ENCODE measurements at regions not wholly inside any gene's neighbourhood (a gene's known extent, or its start where the extent isn't known, plus 50 kb on each side); places are given as distances from the start of the nearest gene placed in this dataset.

DNA sequence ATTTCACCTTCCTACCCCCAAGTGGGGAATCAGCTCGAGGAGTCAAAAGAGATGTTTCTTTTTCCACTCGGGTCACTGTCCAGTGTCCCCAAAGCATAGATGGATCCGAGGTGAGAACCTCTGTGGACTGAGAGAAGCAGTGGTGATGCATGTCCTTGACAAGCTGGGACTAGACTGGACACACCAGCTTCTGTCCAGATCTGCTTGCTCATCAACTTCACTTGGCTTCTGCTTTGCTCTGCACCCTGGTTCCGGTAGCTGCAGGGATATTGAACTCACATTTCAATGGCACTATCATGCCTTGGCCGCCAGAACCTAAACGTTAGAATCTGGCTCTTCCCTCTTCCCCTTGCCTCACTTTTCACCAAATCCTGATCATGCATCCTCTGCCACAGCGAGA, 50.3 kb upstream of the CXCL12 start:
- TF ChIP-seq CREB1 (IDR thresholded peaks at IDR 0.05; ENCODE audit: low read depth): no peak
- no peak for TF ChIP-seq RAD21 (IDR thresholded peaks at IDR 0.05; ENCODE audit: low read depth)
- no peak for TF ChIP-seq YY1 (IDR thresholded peaks at IDR 0.05; ENCODE audit: low read depth)
- TF ChIP-seq CEBPB (IDR thresholded peaks at IDR 0.05): no peak

DNA sequence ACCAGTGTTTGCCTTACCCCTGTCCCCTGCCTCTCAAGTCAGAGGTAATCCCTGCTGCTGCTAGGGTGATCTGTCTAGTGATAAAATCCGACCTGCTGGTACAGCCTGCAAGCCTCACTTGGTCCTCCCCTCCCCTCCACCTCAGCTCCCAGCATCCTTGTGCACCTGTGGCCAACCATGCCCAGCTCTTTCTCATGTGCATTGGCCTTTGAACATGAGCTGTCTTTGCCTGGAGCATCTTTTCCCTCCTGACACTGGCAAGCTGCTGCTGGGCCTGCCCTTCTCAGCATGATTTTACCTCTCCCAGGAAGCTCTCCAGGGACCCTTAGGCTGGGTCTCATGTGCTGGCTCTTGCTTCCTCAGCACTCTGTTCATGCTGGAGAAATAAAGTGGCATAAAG, 51.3 kb upstream of the CXCL12 start:
- no peak for TF ChIP-seq TCF12 (IDR thresholded peaks at IDR 0.05; ENCODE audit: low read depth)
- TF ChIP-seq, protein P1, sequence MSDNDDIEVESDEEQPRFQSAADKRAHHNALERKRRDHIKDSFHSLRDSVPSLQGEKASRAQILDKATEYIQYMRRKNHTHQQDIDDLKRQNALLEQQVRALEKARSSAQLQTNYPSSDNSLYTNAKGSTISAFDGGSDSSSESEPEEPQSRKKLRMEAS (IDR thresholded peaks at IDR 0.05): no peak
- TF ChIP-seq ZBTB7A (IDR thresholded peaks at IDR 0.05; ENCODE audit: low read depth): no peak
- no peak for TF ChIP-seq FOXM1 (IDR thresholded peaks at IDR 0.05; ENCODE audit: borderline replicate concordance, low read depth)
- no peak for TF ChIP-seq YY1 (IDR thresholded peaks at IDR 0.05; ENCODE audit: low read depth)
- TF ChIP-seq EP300 (IDR thresholded peaks at IDR 0.05; ENCODE audit: borderline replicate concordance): no peak
- no peak for TF ChIP-seq CEBPB (IDR thresholded peaks at IDR 0.05)

DNA sequence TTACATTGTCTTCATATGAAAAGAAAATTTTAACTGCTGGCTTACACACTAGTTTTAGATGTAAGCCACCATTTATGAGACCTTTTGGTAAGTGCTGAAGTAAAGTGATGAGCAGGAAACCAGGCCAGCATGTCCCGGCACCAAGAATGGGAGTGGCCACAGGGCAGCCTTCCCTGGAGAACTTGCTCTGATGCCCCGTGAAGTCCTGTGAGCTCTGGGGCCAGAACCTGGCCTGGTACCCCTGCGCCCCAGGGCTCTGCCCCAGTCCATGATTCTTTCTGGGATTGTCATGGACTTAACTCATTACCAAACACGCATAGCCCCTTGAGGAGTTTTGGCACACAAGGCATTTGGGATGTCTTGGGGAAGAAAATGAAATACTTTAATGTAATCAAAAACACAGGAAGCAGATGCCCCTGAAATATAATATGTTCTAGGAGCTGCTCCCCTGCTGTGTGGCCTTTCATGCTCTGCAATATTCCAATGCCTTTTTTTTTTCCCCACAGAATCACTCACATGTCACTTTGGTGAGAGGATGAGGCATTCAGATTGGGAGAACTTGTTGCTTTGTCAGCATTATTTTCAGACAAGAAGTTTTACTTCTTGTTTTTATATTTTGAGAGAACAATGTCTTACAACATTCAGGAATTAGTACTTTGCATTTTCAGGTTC, 53.1 kb upstream of the CXCL12 start:
- no peak for TF ChIP-seq NFIC (IDR thresholded peaks at IDR 0.05)
- no peak for TF ChIP-seq TEAD4 (IDR thresholded peaks at IDR 0.05)

DNA sequence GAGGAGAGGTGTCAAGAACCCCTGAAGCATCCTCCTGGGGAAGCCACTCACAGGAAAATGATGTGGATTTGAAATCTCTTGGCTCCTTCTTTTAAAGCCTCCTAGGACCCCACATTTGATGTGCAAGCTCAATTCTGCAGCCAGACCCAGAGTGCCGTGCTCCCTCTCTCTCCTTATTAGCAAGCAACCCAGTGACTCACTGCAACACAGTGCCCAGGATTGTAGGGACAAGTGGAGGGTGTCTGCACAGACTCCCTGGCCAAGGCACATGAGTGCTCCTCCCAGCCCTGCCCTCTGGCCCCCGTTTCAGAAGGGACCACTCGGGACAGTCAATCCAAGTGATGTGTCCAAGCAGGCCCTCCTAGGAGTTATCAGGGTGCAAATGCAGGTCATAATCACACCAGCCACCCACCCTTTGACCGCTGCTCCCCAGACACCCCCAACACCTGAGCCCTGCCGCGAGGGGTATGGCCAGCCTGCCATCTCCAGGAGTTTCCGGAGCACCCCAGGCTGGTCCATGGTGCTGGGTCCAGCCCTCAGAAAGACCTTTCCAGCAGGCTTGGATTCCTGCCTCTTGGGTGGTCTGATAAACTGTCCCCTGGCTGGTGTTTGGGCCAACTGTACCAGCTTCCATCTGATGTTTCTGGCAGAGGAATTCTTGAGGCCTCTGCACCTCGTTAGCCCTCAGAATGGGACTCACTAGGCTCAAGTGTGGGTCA, 54.5 kb upstream of the CXCL12 start:
- TF ChIP-seq TAF1 (IDR thresholded peaks at IDR 0.05; ENCODE audit: low read depth): no peak
- TF ChIP-seq, protein P2, sequence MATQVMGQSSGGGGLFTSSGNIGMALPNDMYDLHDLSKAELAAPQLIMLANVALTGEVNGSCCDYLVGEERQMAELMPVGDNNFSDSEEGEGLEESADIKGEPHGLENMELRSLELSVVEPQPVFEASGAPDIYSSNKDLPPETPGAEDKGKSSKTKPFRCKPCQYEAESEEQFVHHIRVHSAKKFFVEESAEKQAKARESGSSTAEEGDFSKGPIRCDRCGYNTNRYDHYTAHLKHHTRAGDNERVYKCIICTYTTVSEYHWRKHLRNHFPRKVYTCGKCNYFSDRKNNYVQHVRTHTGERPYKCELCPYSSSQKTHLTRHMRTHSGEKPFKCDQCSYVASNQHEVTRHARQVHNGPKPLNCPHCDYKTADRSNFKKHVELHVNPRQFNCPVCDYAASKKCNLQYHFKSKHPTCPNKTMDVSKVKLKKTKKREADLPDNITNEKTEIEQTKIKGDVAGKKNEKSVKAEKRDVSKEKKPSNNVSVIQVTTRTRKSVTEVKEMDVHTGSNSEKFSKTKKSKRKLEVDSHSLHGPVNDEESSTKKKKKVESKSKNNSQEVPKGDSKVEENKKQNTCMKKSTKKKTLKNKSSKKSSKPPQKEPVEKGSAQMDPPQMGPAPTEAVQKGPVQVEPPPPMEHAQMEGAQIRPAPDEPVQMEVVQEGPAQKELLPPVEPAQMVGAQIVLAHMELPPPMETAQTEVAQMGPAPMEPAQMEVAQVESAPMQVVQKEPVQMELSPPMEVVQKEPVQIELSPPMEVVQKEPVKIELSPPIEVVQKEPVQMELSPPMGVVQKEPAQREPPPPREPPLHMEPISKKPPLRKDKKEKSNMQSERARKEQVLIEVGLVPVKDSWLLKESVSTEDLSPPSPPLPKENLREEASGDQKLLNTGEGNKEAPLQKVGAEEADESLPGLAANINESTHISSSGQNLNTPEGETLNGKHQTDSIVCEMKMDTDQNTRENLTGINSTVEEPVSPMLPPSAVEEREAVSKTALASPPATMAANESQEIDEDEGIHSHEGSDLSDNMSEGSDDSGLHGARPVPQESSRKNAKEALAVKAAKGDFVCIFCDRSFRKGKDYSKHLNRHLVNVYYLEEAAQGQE (IDR thresholded peaks at IDR 0.05; ENCODE audit: low read depth): no peak
- no peak for TF ChIP-seq YY1 (IDR thresholded peaks at IDR 0.05; ENCODE audit: low read depth)
- no peak for TF ChIP-seq RAD21 (IDR thresholded peaks at IDR 0.05; ENCODE audit: low read depth)
- no peak for TF ChIP-seq EGR1 (IDR thresholded peaks at IDR 0.05)
- TF ChIP-seq EP300 (IDR thresholded peaks at IDR 0.05; ENCODE audit: borderline replicate concordance): no peak
- no peak for TF ChIP-seq CEBPB (IDR thresholded peaks at IDR 0.05)
- no peak for TF ChIP-seq ZBTB7A (IDR thresholded peaks at IDR 0.05; ENCODE audit: low read depth)
- TF ChIP-seq CREB1 (IDR thresholded peaks at IDR 0.05; ENCODE audit: low read depth): no peak
- no peak for TF ChIP-seq TEAD4 (IDR thresholded peaks at IDR 0.05)
- TF ChIP-seq NFIC (IDR thresholded peaks at IDR 0.05): no peak

DNA sequence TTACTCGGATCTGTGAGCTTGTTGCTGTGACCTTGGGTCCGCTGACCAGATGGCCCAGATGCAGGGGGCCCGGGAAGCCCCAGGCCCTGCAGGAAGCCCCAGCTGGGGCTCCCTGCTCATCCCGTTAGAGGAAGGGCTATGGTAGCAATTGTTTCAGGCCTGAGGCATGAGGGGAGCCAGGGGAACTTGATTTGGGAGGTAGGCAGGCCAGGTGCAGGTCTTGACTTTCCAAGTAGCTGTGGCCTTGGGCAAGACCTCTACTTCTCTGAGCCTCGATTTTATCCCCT, 55.0 kb upstream of the CXCL12 start:
- TF ChIP-seq CEBPB (IDR thresholded peaks at IDR 0.05) (no peak), ZBTB7A (IDR thresholded peaks at IDR 0.05; ENCODE audit: low read depth) (no peak), FOXM1 (IDR thresholded peaks at IDR 0.05; ENCODE audit: borderline replicate concordance, low read depth) (no peak), CREB1 (IDR thresholded peaks at IDR 0.05; ENCODE audit: low read depth) (no peak), TAF1 (IDR thresholded peaks at IDR 0.05; ENCODE audit: low read depth) (no peak), TCF12 (IDR thresholded peaks at IDR 0.05; ENCODE audit: low read depth) (no peak), EGR1 (IDR thresholded peaks at IDR 0.05) (no peak), TEAD4 (IDR thresholded peaks at IDR 0.05) (no peak), RAD21 (IDR thresholded peaks at IDR 0.05; ENCODE audit: low read depth) (no peak)
- TF ChIP-seq, protein P3, sequence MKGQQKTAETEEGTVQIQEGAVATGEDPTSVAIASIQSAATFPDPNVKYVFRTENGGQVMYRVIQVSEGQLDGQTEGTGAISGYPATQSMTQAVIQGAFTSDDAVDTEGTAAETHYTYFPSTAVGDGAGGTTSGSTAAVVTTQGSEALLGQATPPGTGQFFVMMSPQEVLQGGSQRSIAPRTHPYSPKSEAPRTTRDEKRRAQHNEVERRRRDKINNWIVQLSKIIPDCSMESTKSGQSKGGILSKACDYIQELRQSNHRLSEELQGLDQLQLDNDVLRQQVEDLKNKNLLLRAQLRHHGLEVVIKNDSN (IDR thresholded peaks at IDR 0.05): no peak
- TF ChIP-seq, protein P2 (IDR thresholded peaks at IDR 0.05; ENCODE audit: low read depth): no peak

DNA sequence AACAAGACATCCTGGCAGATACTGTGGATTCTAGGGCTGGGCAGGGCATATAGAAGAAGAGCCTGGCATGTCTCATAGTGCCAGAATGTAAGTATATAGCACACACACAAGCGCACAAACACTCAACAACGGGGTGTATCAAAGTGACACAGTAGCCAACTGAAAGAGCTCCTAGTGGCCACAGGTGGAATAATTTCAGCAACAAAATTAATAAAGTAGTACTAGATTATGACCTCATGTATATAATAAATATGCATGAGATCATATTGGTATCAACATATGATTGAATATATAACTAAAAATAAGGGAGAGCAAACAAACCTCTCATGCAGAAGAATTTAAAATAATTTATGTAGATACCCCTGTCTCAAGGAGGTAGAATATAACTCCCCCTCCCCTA, 72.4 kb upstream of the CXCL12 start:
- TF ChIP-seq RAD21 (IDR thresholded peaks at IDR 0.05; ENCODE audit: low read depth) (no peak), CREB1 (IDR thresholded peaks at IDR 0.05; ENCODE audit: low read depth) (no peak)

DNA sequence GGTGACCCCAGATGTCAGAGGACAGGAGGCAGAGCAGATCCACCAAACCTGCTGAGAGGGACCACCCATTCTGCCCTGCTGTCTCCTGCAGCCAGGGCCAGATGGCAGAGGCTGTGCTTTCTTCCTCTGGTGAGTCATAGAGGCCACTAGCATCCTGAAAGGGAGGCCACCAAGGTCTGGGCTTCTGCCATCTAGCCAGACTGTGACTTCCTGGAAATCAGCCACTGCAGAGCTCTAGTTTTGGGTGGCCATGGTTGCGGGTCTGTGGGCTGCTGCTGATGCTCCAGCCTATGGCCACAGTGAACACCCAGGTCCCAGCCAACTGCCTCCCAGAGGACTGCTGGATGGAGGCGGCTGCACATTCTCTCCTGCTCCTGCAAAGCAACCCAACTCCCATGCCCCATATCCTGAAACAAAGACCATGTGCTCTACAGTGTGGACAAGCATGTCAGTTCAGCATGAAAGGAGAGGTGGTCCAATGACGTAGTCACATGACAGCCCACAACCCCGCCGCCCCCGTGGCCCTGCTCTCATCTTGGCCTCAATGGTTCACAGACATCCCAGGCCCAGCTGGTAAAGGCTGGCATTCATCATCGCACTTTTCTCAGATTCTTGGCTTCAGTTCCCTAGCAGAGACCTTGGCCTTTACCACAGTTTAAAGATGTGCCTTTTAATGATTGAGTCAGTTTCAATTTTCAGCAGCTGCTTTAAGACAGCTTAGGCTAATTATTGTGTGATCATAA, 73.9 kb upstream of the CXCL12 start:
- no peak for TF ChIP-seq FOXM1 (IDR thresholded peaks at IDR 0.05; ENCODE audit: borderline replicate concordance, low read depth)
